GM21619 (cell line): ENCODE measurements at regions not wholly inside any gene's neighbourhood (a gene's known extent, or its start where the extent isn't known, plus 50 kb on each side); places are given as distances from the start of the nearest gene placed in this dataset.
"Not testable (repeated sequence)": the region's sequence is repeated elsewhere in the genome, so short reads cannot be mapped to it uniquely, and the experiment has no call there.

Experiments used
- ATAC-seq: cut with Tn5 transposase; IDR thresholded peaks from one replicate; pipeline ENCODE4 v1.9.1; 2021; ENCODE audit not compliant: unreplicated experiment

GRCh38 chr18:961644-962355, 57.1 kb downstream of the ADCYAP1 start:
- no peak for ATAC-seq

- no peak for ATAC-seq
Measured at GRCh38 chr18:963276-963675, 58.6 kb downstream of the ADCYAP1 start.

- ATAC-seq = no peak
Measured at GRCh38 chr18:965921-966758, 61.5 kb downstream of the ADCYAP1 start.

GRCh38 chr18:966759-967576, 62.3 kb downstream of the ADCYAP1 start:
- no peak for ATAC-seq

- not testable (repeated sequence) for ATAC-seq
Measured at GRCh38 chr18:968910-969309, 64.2 kb downstream of the ADCYAP1 start.

GRCh38 chr18:969311-969710, 64.6 kb downstream of the ADCYAP1 start:
- not testable (repeated sequence) for ATAC-seq

GRCh38 chr18:974606-975005, 69.9 kb downstream of the ADCYAP1 start:
- ATAC-seq = not testable (repeated sequence)

- ATAC-seq = not testable (repeated sequence)
Measured at GRCh38 chr18:976393-977128, 71.9 kb downstream of the ADCYAP1 start.

- ATAC-seq = not testable (repeated sequence)
Measured at GRCh38 chr18:977327-977726, 72.7 kb downstream of the ADCYAP1 start.

GRCh38 chr18:977732-978131, 73.1 kb downstream of the ADCYAP1 start:
- not testable (repeated sequence) for ATAC-seq

GRCh38 chr18:980586-980985, 75.9 kb downstream of the ADCYAP1 start:
- no peak for ATAC-seq

- ATAC-seq = no peak
Measured at GRCh38 chr18:984004-984403, 79.3 kb downstream of the ADCYAP1 start.

- ATAC-seq = no peak
Measured at GRCh38 chr18:985212-985661, 80.6 kb downstream of the ADCYAP1 start.

- no peak for ATAC-seq
Measured at GRCh38 chr18:986051-986450, 81.4 kb downstream of the ADCYAP1 start.

- no peak for ATAC-seq
Measured at GRCh38 chr18:986552-986951, 81.9 kb downstream of the ADCYAP1 start.

GRCh38 chr18:987325-988186, 82.9 kb downstream of the ADCYAP1 start:
- no peak for ATAC-seq

GRCh38 chr18:989425-989824, 84.8 kb downstream of the ADCYAP1 start:
- ATAC-seq = no peak

- no peak for ATAC-seq
Measured at GRCh38 chr18:990197-990596, 85.5 kb downstream of the ADCYAP1 start.

GRCh38 chr18:991441-991840, 86.8 kb downstream of the ADCYAP1 start:
- no peak for ATAC-seq

GRCh38 chr18:993560-993959, 88.9 kb downstream of the ADCYAP1 start:
- ATAC-seq = no peak
